HG03066 (cell line): ENCODE measurements at regions not wholly inside any gene's neighbourhood (a gene's known extent, or its start where the extent isn't known, plus 50 kb on each side); places are given as distances from the start of the nearest gene placed in this dataset.
"Not testable (repeated sequence)": the region's sequence is repeated elsewhere in the genome, so short reads cannot be mapped to it uniquely, and the experiment has no call there.

Source experiments
- ATAC-seq: cut with Tn5 transposase; IDR thresholded peaks from one replicate; pipeline ENCODE4 v1.9.1; 2021; ENCODE audit warnings: low read depth; ENCODE audit not compliant: unreplicated experiment

DNA sequence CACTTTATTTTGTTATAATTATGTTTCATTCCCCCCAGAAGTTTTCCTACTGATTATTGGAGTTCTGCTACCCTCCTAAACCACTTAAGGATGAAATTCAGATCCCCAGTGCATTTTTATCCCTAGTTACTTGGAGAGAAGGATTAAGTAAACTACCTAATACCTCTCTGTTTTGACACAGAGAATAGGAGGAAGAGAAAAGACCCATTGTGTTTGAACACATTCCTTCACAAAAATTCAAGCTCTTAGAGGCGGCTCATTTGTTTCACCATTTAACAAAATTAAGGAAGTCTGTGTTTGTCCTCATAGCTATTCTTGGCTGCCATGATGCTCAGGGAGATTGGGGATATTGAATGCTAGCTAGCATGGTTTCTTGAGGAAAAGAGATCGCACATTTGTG lies 492.6 kb downstream of the EBF1 start:
- no peak for ATAC-seq

GRCh38 chr5:158606233-158606632 lies 493.5 kb downstream of the EBF1 start:
- ATAC-seq, result no peak

- ATAC-seq, result no peak
Observed at GRCh38 chr5:158602981-158603380, 496.7 kb downstream of the EBF1 start.

GRCh38 chr5:158601118-158601517 lies 498.6 kb downstream of the EBF1 start:
- no peak for ATAC-seq

- no peak for ATAC-seq
Observed at GRCh38 chr5:158600679-158601078, 499.0 kb downstream of the EBF1 start.

DNA sequence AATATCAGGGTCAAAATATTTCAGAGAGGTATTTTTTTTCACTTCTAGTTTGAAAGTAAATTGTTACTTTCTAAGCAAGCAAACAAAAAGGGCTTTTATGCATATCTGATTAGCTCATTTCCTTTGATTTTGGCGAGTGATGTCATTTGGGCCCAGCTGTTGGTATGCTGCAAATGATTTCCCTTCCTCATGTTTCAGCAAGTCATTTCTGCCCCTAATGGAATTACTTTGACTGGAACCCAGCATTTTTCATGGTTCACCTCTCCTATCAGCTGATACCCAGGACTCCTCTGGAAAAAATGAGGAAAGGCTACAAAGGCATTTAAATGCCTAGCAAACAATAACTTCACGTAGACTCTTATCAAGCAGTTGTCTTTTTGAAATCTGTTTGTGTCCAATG lies 500.6 kb downstream of the EBF1 start:
- no peak for ATAC-seq

- no peak for ATAC-seq
Observed at GRCh38 chr5:158594595-158595242, 505.0 kb downstream of the EBF1 start.

DNA sequence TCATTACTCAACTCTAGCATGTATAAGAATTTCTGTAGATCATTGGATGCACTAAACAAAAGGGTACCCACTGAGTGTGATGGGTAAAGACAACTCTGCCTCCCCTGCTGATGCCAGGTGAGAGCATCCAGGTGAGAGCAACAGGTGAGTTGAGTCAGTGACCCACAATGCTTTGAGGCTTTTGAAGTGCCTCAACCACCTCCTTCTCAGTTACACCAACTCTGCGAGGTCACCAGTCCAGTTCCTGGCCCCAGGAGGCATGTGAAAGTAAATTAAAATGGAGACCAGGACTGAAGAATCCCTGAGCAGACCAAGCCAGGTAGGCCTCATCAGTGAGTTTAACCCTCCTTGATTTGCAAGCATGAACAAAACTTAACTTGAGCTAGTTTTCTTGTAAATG lies 505.8 kb downstream of the EBF1 start:
- ATAC-seq, result no peak

DNA sequence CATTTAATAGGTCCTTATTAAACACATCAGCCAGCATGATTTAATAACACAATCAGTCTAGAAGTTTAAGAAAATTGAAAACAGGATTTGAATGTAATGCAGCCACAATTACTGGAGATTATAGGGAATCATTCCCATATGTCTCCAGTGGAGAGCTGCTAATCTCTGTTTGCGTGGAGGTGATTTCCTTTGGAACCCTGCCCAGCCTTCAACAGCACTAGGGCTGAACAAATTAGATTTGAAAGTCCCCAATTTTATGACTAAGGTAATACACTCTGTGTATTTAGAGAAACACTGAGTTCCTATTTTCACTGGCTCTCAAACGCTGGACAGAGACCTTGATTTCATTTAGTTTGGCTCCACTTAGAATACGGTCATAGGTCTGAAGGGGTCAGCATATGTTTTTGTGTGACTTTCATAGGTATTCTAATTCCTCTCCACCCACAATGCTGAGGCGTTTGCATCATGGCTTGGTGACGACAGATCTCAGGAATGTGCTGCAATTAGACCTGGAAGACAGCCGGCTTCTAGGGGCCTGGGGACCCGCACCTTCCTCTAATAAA lies 508.3 kb downstream of the EBF1 start:
- no peak for ATAC-seq

DNA sequence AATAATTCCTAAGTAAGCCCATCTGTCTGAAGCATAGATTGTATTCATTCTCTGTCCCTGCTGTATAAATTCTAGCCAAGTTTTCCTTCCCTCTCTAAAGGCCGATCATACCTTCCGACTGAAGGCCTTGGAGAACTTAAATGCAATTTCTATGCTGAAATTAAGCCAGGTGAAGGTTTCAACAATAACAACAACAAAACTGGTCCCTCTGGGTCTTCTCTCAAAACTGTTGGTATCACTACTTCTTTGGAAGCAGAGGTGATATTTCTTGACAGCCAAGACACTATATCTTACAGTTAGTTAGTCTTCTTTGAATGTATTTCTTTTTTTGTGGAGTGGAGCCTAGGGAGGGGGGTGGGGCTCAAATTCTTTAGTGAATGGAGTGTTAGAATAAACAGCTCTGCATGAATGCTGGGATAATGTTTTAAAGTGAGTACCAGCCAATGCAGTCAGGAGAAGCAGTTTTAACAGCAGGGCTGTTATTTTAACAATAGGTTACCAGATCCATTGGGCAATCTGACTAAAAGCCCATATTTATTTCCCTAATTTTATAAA lies 508.9 kb downstream of the EBF1 start:
- ATAC-seq, result no peak

DNA sequence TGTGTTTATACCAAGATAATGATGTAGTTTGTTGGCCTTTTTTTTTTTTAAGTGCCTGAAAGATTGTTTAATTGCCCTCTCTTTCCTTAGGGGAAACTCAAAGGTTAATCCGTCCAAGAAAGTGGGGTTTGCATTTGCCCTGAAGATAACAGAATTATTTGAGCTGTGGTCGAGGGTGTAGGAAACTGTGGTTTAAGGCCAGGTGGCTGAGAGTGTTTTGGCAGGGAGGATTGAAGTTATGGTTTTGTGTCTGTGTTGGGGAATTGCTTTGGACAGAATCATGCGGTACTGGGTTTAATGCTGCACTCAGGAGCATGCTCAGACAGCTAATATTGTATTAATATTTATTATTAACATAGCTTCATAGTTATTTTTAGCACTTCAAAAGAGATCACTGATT lies 509.8 kb downstream of the EBF1 start:
- no peak for ATAC-seq

- no peak for ATAC-seq
Observed at GRCh38 chr5:158588617-158589016, 511.1 kb downstream of the EBF1 start.

DNA sequence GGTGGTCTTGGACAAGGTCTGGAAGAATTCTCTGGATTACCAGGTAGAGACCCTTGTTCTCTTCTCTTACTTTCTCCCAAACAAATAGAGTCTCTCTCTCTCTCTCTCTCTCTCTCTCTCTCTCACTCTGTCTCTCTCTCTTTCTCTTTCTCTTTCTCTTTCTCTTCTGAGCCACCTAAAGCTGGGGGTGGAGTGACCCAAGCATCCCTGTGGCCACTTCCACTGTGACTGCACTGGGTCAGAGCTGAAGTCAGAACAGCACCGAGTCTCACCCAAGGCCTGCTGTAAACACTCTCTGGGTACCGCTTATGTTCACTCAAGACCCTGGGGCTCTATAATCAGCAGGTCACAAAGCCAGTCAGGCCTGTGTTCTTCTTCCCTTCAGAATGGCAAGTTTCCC lies 513.7 kb downstream of the EBF1 start:
- ATAC-seq, result no peak

- ATAC-seq, result not testable (repeated sequence)
Observed at GRCh38 chr5:158582669-158583068, 517.0 kb downstream of the EBF1 start.

- ATAC-seq, result no peak
Observed at GRCh38 chr5:158573829-158574228, 525.9 kb downstream of the EBF1 start.

DNA sequence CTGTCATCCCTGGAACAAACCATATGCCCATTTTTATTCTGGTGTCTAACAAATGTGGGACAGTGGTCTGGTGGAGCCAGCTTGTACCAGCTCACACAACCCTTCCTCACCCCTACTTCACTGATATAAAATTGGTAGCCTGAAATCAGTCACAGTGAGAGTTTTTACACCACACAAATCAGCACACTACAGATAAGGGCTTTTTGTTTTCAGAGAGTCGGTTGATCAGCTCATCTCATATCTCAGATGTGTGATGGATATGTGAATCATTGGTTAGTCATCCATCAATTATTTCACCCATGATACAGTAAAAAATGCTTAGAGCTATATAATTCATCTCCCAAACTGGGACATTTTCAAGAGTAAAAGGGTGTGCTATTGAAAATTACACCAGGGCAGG lies 529.2 kb downstream of the EBF1 start:
- no peak for ATAC-seq

DNA sequence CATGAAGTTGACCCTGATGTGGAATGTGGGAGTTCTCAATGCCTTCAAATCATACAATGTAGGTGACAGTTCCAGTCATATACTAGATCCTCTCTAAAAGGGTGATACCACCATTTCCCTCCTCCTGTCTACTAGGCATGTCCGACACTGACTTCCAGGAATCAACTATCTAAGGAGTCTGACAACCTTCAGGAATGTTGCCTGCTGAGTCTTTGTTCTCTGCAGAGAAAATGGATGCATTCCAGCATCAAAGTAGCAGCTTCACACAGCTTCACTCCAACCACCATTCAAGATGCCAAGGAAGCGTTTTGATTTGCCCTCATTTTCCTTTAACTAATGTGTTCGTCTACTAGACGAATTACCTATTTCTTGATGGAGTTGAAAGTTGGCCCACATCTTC lies 530.2 kb downstream of the EBF1 start:
- no peak for ATAC-seq

DNA sequence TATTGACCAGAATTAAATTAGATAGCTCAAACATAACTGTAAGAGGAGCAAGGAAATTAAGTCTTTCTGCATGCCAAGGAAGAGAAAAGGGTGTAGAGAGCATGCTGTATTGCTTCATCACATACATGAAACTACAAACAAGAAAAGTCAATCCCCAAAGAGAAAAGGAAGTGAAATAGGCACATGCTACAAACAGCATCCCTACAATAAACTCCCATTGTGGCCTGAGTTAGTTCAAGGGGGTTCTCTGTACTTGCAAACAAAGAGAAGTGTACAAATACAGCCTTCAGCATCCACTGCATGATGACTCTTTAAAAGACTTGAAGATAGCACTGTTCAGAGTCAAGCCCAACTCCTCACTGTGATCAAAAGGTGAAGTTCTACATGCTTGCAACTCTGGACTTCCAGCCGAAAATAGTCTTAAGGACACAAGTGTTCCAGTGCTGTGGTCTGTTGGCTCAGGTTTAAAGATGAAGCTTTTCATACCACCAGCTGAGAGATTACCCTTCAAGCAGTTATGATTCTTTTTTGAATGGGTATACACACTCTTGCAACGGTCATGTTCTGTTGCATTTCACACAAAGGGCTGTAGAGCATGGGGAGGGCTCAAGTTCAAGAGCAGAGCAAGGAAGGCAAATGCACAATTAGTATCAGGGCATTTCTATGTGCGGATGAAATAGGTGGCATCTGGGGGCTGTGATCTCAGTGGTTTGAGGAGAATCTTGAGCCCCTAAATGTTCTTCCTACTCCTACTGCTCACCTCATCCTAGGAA lies 534.5 kb downstream of the EBF1 start:
- no peak for ATAC-seq

- no peak for ATAC-seq
Observed at GRCh38 chr5:158563760-158564390, 535.8 kb downstream of the EBF1 start.

DNA sequence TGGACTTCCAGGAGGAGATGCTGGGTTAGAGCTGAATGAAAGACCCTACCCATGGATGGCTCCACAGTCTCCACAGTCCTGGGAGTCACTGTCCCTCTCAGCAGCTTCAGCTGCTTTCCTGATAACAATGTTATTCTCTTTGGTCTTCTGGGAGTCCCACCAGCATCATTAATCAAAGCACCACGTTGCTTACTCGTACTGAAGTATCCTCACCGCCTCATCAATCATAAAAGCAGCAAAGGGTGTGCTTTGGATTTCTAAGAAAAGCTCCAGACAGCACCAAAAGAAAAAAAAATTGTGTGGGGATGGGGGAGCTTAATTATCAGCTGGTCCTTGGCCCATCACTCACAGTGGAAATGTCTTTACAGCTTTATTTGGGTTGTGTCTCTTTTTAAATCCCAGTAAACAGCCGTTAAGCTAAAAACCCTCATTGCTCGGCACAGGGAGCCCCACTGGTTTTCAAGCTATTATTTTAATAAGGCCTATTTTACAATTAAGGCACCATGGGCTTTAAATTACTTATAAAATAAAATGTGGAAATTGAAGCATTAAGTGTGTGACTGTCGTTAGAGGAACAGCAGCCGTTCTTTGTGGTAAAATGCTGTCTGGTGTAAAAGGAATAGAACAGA lies 538.0 kb downstream of the EBF1 start:
- no peak for ATAC-seq

- peak; percentile 91 for ATAC-seq
Observed at GRCh38 chr5:158560170-158560569, 539.5 kb downstream of the EBF1 start.
